ENCODE measurements at regions not wholly inside any gene's neighbourhood (a gene's known extent, or its start where the extent isn't known, plus 50 kb on each side); places are given as distances from the start of the nearest gene placed in this dataset.

DNA sequence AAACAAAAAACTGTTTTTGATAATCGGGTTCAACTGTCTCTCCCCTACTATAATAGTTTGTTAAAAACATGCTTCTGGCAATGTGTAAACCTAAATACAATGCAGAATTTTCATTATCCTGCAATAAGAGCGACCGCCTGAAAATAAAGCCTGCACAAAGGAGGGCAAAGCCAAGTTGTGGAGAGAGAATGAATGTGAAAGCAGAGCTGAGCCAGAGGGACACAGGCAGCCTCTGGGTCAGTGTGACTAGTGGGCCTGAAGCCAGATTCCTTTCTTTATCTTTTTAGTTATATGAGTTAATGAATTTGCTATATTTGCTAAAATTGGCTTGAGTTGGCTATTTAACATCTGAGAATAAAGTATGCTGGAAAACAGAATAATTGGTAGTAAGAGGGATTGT is 615.2 kb downstream of the PLA2G4A start:
- DNase-seq (ENCODE audit: low spot score) = no peak

GRCh38 chr1:187445066-187445465 is 616.3 kb downstream of the PLA2G4A start:
- DNase-seq (ENCODE audit: low spot score) = no peak

GRCh38 chr1:187451238-187451637 is 622.5 kb downstream of the PLA2G4A start:
- DNase-seq (ENCODE audit: low spot score) = no peak

- DNase-seq (ENCODE audit: low spot score) = no peak
These were observed 625.3 kb downstream of the PLA2G4A start for GRCh38 chr1:187454010-187454409.

DNA sequence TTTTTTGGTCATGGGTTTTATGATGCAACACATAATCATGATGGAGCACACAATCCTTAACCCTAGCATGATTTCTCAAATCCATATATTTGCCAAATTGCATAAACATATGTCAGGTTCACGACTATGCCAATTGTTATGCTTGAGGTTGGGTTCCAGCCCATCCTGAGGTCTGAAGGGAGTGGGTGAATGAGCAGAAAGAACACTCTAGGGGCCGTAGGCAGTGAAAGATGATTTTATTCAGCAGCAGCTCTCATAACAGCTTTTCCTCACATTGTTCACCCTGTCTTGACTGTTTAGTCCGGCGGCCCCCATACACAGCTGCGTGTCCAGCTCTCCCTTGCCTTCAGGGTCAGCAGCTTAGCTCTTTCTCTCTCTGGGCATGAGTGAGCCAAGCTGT is 627.7 kb downstream of the PLA2G4A start:
- DNase-seq (ENCODE audit: low spot score) = no peak

GRCh38 chr1:187460093-187460492 is 631.3 kb downstream of the PLA2G4A start:
- DNase-seq (ENCODE audit: low spot score) = no peak

- DNase-seq (ENCODE audit: low spot score) = no peak
These were observed 635.6 kb downstream of the PLA2G4A start for GRCh38 chr1:187464320-187464719.

DNA sequence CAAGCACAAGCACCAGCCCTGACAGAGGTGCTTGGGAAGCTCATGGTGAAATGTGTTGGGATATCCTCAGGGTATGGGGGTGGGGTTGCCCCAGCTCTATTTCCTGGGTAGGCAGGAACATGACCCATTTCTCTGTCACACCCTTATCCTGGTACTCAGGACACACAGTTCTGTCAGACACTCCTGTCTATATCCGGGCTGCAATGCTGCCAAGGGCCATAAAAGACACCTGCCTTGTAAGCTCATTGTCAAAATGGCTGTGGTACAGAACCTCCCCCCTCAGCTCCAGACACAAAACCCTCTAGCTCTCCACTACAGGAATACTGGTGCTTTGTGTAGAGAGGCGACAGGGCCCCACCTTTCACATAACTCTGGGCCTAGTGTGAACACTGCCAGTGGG is 636.7 kb downstream of the PLA2G4A start:
- DNase-seq (ENCODE audit: low spot score) = no peak

DNA sequence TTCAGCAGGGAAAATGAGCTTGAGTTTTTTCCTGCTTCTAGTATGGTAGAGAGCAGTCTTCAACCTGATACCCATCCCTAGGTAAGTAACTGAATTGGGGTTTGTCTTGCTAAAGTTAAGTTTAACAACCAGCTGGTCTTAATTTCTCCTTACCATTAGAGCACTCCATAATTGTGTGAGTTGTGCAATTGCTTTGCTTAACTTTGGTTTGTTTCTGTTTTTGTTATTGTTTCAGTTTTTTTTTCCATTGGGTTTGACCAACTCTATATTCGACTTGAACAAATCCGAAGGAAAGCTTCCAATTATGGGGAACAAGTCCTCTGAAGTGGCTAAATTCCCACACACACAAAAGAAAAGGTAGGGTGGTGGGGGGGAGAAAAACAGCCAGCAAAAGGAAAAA is 641.1 kb downstream of the PLA2G4A start:
- DNase-seq (ENCODE audit: low spot score) = no peak

DNA sequence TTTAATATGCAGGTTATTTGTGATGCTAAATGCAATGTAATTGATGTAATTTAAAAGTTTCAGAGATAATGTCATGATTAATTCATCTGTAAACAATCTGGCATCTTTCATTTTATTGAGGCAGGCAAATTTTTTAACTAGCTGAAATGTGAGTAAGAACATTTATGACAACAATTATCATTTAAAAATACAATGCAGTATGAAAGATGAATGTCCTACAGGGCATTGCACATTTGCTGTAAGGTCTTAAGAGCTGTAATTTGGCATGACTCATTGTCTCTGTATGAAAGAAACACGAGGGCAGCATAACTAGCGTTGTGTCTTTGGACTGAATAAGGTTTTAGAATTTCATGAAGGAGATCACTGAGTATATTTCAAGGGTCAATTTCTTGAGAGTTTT is 642.8 kb downstream of the PLA2G4A start:
- no peak for DNase-seq (ENCODE audit: low spot score)

- DNase-seq (ENCODE audit: low spot score) = no peak
These were observed 645.6 kb downstream of the PLA2G4A start for GRCh38 chr1:187474336-187474735.

DNA sequence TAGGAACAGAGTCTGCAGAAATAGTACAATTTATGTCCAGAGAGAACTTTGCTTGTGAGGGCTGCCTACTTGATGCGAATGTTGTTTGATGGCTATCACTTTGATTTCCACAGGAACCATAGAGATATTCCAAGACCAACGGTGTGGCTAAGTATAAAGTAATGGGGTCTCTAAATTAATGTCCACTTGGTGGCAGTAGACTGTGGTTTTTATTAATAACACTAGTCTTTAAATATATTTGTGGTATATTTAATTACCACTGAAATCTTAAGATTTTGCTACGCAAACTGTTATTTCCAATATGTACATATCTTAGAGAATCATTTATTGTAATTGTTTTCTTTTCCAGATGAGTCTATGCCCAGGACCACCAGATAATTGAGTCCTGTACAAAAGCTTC is 647.9 kb downstream of the PLA2G4A start:
- no peak for DNase-seq (ENCODE audit: low spot score)

DNA sequence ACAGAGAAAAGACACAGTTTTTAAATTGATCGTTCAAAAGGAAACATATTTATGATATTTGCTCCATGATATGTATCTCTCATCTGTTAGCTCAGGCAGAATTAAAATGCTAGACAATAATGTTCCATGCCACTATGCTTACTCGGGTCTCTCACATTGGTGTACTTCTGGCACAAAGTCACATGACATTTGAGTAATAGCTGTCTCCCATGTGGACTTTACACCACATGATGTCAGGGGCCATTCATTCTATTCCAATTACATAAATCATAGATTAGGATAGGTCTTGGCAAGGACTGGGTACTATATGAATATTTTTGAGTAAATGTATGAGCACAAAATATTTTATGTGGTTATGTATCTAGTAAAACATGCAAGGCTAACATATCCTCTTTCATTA is 648.4 kb downstream of the PLA2G4A start:
- no peak for DNase-seq (ENCODE audit: low spot score)

DNA sequence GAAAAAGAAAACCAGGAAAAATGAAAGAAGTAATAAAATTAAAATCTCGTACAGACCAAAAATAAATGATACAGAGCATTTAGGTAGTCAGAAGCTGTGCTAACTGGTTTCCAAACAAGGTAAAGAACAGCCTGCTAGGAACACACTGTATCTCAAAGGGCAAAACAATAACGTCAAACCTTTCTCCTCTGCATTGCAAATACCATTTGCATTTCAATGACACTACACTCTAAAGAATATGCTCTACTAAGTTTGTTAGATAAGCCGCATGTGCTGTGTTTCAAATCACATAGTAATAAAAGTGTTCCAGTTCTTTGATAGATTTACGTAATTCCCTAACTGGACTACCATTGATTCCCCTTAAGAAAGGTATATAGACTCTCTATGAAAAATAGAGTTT is 648.8 kb downstream of the PLA2G4A start:
- no peak for DNase-seq (ENCODE audit: low spot score)

GRCh38 chr1:187481581-187482148 is 652.9 kb downstream of the PLA2G4A start:
- no peak for DNase-seq (ENCODE audit: low spot score)

DNA sequence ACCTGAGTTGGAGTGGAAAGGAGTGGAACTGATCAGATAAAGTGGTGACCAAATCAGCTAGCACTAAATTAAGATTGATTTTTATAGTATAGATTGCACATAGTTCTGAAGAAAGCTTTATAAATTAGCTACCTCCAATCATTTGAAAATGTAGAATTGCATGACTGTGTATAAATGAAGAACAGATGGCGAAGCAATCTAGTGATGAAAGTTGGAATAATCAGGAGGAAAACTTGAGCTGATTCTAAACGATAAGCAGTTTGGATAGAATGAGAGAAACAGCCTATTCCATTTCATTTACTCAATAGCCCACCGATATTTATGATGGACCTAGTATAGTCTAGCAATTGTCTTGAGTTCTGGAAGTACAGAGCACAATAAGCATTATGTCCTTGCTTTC is 661.5 kb downstream of the PLA2G4A start:
- no peak for DNase-seq (ENCODE audit: low spot score)

DNA sequence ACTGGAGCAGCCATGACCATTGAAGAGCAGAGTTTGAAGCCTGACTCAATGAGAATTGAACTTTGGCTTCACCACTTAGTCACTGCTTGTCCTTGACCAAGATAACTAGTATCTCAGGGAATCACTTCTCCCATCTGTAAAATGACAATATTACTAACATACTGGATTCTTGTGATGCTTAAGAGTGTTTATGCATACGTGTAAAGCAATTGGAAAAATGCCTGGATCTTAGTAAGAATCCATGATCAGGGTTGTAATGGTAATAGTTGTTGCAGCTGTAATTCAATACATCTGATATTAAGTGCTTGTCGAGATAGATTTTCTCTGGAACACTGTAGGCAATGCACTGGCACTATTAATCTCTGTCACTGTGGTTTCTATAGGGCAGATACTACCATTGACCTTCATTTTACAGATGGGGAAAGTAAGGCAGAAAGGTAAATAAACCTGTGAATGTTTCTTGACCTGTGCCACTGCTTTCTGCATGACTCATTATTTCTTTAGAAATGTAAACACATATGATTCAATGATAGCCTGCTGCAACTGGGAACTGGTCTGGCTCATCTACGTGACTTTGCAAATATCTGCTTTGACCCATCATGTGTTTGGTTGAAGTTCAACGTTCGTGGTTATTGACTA is 662.5 kb downstream of the PLA2G4A start:
- no peak for DNase-seq (ENCODE audit: low spot score)

DNA sequence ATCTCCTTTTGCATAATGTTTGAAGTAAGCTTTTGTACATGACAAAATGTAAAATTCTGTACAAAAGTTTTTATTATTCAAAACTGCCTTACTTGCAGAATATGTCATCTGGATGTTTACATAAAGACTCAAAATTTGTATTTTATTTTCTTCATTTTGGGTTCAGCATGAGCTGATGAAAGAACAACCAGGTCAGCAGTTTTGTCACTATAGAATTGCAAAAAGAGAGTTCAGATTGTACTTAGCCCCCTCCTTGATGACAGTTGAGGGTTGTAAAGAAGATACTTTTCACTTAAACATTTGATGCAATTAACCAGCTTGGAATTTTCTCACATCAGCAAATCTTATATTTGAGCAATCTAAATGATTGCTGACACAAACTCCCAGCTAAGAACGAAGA is 669.3 kb downstream of the PLA2G4A start:
- DNase-seq (ENCODE audit: low spot score) = no peak

- no peak for DNase-seq (ENCODE audit: low spot score)
These were observed 676.0 kb downstream of the PLA2G4A start for GRCh38 chr1:187504779-187505178.

- DNase-seq (ENCODE audit: low spot score) = no peak
These were observed 680.3 kb downstream of the PLA2G4A start for GRCh38 chr1:187509091-187509490.

DNA sequence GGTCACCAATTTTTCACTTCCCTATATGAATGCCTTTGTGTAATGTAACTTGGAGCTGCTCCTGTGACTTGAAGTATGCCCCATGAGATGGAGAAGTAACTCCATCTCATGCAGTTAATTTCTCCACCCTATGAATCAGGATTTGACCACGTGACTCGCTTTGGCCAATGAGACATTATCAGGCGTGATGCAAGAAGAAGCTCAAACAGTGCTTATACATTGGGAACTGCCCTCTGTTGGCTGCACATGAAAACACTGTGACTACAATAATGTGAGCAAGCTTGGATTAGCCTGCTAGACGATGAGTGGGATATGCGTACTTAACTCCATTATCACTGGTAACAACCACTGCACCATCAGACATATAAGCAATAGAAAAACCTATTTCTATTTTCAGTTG is 684.4 kb downstream of the PLA2G4A start:
- no peak for DNase-seq (ENCODE audit: low spot score)

DNA sequence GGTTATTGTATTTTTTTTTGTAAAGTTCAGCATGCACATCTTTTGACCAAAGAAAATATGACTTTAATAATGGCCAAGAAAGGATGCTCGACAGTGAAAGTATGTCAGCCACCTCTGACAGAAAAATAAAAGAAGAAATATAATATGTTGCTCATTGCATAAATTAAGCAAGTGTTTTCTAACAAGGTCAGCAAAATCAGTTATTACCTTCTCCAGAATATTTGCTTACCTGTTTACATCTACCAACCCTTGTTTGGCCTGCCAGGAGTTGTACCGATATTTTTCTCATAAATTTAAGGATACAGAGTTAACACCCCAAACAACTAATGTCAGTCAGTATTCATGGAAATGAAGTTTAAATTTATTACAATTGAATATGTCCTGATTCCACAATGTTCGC is 685.4 kb downstream of the PLA2G4A start:
- DNase-seq (ENCODE audit: low spot score) = no peak

DNA sequence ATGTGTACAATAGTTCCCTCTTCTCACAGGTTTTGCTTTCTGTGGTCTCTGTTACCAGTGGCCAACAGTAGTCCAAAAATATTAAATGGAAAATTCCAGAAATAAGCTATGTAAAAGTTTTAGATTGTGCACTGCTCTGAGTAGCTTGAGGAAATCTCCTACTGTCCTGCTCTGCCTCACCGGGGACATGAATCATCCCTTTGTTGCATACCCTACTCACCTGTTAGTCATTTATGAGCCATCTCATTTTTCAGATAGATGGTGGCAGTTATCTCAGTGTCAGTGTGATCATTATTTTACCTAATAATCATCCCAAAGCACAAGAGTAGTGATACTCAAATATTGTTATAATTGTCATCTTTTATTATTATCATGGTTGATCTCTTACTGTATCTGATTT is 688.1 kb downstream of the PLA2G4A start:
- DNase-seq (ENCODE audit: low spot score) = no peak

- DNase-seq (ENCODE audit: low spot score) = peak; percentile 10
These were observed 688.8 kb downstream of the PLA2G4A start for GRCh38 chr1:187517546-187517945.
